HG03442 (cell line): ENCODE measurements at regions not wholly inside any gene's neighbourhood (a gene's known extent, or its start where the extent isn't known, plus 50 kb on each side); places are given as distances from the start of the nearest gene placed in this dataset.

ENCODE experiments used
- ATAC-seq: cut with Tn5 transposase; IDR thresholded peaks from one replicate; pipeline ENCODE4 v1.9.1; 2021; ENCODE audit warnings: mild to moderate bottlenecking, moderate library complexity; ENCODE audit not compliant: unreplicated experiment

GRCh38 chr2:6495466-6495865 lies 370.2 kb downstream of the CMPK2 start:
- no peak for ATAC-seq

- ATAC-seq: no peak
These were observed 369.3 kb downstream of the CMPK2 start for GRCh38 chr2:6496376-6496775.

GRCh38 chr2:6497048-6497447 lies 368.7 kb downstream of the CMPK2 start:
- no peak for ATAC-seq

GRCh38 chr2:6498841-6499240 lies 366.9 kb downstream of the CMPK2 start:
- ATAC-seq: no peak

GRCh38 chr2:6499691-6500090 lies 366.0 kb downstream of the CMPK2 start:
- no peak for ATAC-seq

- ATAC-seq: no peak
These were observed 359.3 kb downstream of the CMPK2 start for GRCh38 chr2:6506361-6506794.

- ATAC-seq: no peak
These were observed 358.8 kb downstream of the CMPK2 start for GRCh38 chr2:6506859-6507258.

- ATAC-seq: no peak
These were observed 355.2 kb downstream of the CMPK2 start for GRCh38 chr2:6510532-6510931.

- ATAC-seq: no peak
These were observed 353.1 kb downstream of the CMPK2 start for GRCh38 chr2:6512589-6512988.

GRCh38 chr2:6516674-6517073 lies 349.0 kb downstream of the CMPK2 start:
- no peak for ATAC-seq

- no peak for ATAC-seq
These were observed 347.3 kb downstream of the CMPK2 start for GRCh38 chr2:6518361-6518760.

- no peak for ATAC-seq
These were observed 342.2 kb downstream of the CMPK2 start for GRCh38 chr2:6523476-6523875.

- ATAC-seq: no peak
These were observed 340.8 kb downstream of the CMPK2 start for GRCh38 chr2:6524691-6525474.

- no peak for ATAC-seq
These were observed 340.2 kb downstream of the CMPK2 start for GRCh38 chr2:6525475-6525964.

GRCh38 chr2:6526093-6526824 lies 339.4 kb downstream of the CMPK2 start:
- ATAC-seq: no peak

GRCh38 chr2:6531304-6531703 lies 334.4 kb downstream of the CMPK2 start:
- no peak for ATAC-seq

GRCh38 chr2:6535572-6535971 lies 330.1 kb downstream of the CMPK2 start:
- ATAC-seq: no peak

- no peak for ATAC-seq
These were observed 327.1 kb downstream of the CMPK2 start for GRCh38 chr2:6538607-6539006.

GRCh38 chr2:6545336-6545735 lies 320.4 kb downstream of the CMPK2 start:
- no peak for ATAC-seq

- ATAC-seq: no peak
These were observed 319.9 kb downstream of the CMPK2 start for GRCh38 chr2:6545795-6546194.

GRCh38 chr2:6554466-6554865 lies 311.2 kb downstream of the CMPK2 start:
- no peak for ATAC-seq

- ATAC-seq: no peak
These were observed 309.0 kb downstream of the CMPK2 start for GRCh38 chr2:6556755-6557154.
